HG02763 (cell line): ENCODE measurements at regions not wholly inside any gene's neighbourhood (a gene's known extent, or its start where the extent isn't known, plus 50 kb on each side); places are given as distances from the start of the nearest gene placed in this dataset.

ENCODE experiments used
- ATAC-seq: cut with Tn5 transposase; IDR thresholded peaks from one replicate; pipeline ENCODE4 v1.9.1; 2021; ENCODE audit warnings: mild to moderate bottlenecking, moderate library complexity; ENCODE audit not compliant: unreplicated experiment

DNA sequence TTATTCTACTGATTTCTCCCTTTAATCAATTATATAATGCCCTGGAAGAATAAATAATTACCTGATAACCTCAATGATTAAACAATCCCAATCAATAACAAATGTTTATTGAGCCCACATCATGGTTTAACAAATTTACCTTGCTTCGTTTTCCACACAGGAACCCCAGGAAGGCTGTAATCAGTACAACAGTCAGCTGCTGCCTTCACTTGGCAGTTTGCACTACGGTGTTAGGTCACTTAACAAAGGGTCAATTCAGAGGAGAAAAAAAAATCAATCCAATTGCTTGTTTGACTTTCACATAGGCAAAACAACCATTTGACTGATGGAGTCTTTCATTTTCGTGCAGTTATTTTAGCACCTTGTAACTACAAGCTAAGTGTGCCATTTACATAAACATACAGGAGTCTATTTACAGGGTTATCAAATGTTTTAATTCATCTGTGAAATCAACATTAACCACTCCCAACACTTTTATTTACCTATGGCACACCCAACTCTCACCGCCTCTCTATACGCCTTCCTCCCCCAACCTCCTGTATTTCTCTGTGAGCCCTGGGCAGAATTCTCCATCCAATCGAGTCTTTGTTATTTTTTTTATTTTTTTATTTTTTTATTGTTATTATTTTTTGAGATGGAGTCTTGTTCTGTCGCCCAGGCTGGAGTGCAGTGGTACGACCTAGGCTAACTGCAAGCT lies 140.4 kb upstream of the TAB2 start:
- no peak for ATAC-seq

DNA sequence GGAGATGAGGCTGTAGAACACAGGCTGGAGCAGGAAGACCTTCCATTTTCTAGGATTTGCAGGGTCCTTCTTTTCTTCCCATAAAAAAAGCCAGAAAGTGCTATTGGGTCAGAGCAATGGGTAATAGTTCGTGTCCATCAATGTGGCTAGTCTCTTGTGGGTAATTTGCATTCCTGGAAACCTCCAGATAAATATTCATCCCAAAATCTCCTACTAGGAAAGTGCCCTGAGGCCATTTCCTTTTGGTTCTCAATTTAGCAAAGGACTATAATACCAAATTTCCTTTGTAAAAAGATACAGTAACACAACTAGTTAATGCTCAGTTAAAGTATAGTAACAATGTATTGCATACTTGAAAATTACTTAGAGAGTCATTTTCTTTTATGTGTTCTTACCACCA lies 138.1 kb upstream of the TAB2 start:
- no peak for ATAC-seq

DNA sequence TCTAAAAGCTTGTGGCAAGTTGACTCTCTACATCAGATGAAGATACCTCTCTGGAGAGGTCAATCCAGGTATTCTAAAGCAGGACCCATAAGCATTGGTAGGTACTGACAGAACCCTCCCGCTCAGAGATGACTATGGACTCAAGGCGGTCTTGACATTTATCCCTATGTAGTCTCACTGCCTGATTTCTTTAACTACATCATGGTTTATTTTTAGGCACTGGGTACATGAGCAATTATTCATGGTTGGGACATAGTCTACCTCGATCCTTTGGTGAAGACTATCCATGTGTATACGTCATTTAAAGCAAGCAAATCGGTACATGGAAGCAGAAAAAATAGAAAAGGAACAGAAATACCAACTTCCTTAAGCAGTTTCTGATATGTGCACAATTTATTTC lies 136.2 kb upstream of the TAB2 start:
- no peak for ATAC-seq

DNA sequence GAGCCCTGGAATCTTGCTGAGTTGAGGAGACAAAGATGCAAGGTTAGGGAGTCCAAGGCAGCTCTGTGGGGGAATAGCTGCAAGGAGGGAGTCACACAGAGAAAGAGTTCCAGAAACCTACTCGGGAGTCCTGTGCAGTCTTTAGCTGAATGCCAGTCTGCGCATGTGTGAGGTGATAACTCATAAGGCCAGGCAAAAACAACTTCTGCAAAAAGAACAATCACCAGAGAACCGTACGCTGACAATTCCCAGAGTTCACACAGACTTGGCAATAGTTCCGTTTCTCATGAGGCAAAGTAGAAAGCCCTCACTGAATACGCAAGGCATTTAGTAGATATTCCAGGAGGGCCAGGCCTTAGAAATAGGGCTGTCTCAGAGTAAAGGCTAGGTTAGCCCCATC lies 135.2 kb upstream of the TAB2 start:
- no peak for ATAC-seq

DNA sequence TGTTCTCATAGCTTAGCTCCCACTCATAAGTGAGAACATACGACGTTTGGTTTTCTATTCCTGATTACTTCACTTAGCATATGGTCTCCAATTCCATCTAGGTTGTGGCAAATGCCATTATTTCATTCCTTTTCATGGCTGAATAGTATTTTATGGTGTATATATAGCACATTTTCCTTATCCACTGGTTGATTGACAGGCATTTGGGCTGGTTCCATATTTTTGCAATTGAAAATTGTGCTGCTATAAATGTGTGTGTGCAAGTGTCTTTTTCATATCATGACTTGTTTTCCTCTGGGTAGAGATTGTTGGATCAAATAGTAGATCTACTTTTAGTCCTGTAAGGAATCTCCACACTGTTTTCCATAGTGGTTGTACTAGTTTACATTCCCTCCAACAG lies 133.0 kb upstream of the TAB2 start:
- ATAC-seq: no peak

DNA sequence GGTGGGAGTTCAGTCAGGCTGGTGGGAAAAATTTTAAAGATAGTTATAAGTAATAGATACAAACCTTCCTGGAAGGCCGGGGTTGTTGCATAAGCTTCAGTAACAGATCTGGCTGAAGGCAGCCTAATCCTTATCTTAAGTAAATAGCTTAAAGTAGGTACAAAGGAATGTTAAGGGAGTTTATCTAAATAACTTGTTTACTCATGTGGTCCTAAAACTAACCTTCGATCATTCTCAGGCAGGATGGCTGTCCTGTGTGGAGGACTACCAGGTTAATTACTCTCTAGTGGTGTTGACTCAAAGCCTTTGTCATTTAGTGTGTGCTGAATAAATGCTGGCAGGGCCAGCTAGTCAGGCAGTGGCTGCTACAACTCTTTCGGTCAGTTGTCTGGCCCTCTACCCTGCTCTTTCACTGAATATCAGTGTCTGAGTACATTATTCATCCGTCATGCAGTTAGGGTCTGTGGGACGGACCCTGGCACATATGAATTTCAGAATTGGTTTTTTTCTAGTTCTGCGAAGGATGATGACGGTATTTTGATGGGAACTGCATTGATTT lies 131.6 kb upstream of the TAB2 start:
- no peak for ATAC-seq

DNA sequence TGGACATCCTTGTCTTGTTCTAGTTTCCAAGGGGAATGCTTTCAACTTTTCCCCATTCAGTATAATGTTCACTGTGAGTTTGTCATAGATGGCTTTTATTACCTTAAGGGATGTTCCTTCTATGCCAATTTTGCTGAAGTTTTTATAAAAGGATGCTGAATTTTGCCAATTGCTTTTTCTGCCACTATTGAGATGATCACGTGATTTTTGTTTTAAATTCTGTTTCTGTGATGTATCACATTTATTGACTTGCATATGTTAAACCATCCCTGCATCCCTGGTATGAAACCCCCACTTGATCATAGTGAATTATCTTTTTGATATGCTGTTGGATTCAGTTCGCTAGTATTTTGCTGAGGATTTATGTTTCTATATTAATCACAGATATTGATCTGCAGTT lies 130.6 kb upstream of the TAB2 start:
- no peak for ATAC-seq

DNA sequence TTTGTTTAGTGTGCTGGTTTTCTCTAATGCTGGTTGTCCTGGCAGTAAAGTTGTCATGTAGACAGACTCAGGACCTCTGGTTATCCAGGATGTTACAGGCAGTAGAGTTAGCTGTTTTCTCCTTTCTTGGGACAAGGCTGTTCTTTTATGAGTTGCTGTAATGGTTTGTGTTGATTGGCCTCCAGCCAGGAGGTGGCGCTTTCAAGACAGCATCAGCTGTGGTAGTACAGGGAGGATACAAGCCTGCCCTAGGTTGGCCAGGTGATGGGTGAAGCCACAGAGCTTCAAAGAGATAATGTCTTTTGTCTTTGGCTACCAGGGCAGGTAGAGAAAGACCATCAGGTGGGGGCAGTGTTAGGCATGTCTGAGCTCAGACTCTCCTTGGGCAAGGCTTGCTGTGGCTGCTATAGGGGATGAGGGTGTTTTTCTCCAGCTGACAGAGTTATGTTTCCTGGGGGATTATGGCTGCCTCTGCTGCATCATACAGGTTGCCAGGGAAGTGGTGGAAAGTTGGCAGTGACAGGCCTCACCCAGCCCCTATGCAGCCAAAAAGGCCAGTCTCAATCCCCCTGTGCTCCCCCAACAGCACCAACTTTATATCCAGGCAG lies 127.2 kb upstream of the TAB2 start:
- ATAC-seq: no peak

DNA sequence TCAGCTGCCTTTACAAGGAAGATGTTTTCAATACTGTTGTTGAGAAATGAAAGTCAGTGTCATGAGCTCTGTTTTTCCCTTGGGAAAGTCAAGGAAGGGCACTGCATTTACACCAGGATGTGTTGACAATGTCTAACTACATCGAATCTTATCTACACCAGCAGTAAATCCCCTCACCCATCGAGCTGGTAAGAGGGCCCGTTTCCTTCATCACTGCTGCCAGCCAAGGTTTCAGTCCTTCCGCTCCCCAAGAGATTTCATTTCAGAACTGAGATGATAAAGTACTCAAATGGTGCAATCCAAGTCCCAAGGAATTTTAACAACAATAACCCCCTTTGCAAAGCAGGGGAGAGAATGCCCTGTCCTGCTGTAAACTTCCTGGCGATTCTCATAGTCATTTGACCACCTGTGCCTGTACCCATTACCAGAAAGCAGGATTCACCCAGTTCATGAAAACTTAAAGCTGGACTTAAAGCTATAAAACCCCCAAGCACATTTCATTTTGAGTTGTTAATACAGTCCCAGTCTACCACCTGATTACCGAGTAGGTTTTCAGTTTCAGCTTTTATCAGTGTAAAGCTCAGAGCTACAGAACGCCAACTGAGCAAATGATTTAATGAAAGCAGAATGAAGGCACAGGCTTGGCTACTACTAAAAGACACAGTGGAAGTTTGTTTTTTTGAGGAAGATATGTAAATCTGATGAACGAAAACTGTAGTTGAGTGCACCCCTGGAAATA lies 122.5 kb upstream of the TAB2 start:
- ATAC-seq: no peak

DNA sequence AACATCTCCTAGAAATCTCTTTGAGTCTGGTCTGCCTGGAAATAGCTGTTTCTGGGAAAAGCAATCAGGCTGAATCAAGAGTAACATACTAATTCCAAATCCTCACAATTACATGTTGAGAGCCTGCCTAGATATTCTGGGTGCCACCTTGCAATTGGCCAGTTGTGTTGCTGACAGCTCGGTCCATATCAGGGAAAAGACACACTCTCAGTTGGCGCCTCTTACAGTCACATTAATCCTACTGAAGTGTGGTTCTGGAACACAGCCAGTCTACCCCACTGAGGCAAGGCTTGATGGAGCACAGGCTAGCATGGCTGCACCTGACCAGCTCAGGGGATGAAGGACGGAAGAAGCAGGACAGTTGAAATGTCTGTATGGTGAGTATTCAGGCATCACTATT lies 121.4 kb upstream of the TAB2 start:
- ATAC-seq: no peak

DNA sequence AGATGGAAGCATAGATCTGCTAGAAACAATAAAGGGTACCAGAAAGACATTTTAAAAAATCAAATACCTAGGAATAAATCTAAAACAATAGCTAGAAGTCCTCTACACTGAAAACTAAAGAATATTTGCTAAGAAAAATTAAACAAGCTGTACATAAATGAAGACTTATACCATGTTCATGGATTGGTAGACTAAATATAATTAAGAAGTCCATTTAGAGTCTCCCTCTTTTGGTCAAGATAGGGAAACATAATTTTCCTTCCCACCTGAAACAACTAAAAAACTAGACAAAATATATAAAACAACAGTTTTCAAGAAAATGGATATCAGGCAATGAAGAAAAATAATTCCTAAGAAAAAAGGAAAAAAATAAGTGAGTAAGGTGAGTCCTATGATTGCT lies 120.0 kb upstream of the TAB2 start:
- no peak for ATAC-seq

DNA sequence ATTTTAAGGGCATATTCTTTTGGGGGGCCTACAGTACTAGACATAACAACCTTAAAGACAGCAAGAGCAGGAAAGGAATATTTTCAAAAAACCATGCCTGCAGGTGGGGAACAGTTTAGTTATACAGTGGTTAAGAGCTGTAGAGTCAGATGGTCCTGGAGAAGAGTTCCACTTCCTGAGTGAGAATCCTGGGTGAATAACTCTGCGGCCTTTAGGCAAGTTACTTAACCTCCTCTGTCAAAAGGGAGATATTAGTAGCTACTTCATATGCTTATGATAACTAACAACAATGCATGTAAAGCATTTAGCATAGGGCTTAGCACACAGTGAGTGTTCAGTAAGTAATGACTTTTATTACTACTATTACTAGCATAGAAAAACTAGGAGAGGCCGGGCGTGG lies 119.2 kb upstream of the TAB2 start:
- ATAC-seq: no peak

DNA sequence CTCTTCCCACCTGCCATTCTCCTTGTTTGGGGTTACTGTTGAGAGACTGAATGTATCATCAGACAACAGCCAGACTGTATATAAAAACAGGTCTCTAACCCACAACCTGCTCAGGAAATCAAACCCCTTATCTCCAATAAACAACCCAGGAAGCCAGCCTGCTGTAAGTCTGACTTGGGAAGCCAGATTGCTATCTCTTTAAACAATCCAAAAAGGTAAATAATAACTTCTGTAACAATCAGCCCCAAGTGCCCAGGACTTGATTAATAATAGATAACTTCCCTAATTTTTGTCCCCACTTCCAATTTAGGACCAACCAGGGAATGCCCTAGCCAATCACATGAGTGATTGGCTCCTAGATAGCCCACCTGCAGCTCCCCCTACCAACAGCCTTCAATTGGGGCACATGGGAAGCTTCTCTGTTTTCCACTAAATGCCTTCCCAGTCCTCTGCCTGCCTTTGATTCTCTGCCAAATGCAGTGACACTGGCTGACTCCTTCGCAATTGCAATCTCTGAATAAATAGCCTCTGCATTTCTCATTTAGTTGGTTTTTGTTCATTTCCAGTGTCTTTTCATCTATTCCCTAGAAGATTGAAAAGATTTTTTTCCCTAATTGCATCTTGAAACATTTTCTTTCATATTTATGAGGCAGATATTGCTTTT lies 117.1 kb upstream of the TAB2 start:
- ATAC-seq: no peak

DNA sequence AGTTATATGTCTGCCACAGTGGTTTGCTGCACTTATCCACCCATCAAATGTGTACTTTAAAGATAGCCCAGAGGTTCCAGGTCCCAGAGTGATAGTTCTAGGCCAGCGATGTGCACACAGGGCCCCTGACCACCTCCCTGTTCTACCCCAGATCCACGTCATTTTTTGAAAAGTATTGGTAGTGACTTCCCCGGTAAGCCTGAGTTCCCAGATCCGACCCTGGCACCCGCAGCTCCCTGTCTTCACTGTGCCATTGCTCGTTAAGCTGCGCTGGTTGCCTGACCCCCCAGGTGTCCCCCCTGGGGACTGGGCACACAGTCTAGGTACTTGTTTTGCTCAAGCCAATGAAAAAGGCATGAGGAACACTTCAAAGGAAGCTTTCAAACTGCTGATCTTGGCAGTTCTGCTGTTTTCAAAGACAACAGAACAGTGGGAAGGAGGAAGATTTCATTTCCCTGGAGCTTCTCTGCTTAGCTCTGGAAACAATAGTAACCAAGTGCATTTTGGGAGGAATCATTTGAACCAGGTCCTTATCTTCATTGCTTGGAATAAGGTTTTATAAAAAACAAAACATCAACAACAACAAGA lies 116.3 kb upstream of the TAB2 start:
- ATAC-seq: no peak

DNA sequence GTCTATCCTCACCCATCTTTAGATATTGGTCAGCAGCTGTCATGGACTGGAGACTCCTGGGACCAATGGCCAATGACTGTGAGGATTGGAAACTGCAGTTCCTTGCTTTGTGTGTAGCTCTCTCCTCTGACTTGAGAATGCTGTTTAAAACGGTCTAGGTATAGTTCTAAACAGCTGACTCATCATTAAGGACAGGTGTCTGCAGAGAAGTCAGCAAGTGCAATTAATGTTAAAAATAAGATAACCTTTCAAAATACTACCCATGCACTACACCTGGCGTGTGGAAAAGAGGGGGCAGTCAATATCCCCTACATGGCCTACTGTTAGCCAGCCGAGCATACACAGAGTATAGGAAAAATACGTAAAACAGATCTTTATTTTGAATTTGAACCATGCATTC lies 115.4 kb upstream of the TAB2 start:
- no peak for ATAC-seq

DNA sequence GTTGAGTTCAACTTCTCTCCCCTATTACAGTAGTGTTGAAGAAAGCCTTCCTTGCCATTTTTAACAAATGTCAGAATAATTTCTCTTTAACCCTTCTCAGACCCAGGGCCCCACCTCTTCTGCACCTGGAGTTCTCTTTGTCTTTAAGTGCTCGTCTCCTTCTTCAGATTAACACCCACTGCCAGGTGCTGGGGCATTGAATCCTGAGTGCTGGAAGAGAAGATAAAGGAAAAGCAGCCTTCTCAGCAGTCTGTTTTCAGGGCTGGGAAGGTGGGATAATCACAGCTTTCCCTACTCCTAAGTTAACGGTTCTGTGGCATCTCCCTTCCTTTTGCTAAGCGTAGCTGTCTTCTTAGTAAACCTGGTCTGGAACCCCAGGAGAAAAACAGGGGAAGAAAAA lies 114.6 kb upstream of the TAB2 start:
- no peak for ATAC-seq

DNA sequence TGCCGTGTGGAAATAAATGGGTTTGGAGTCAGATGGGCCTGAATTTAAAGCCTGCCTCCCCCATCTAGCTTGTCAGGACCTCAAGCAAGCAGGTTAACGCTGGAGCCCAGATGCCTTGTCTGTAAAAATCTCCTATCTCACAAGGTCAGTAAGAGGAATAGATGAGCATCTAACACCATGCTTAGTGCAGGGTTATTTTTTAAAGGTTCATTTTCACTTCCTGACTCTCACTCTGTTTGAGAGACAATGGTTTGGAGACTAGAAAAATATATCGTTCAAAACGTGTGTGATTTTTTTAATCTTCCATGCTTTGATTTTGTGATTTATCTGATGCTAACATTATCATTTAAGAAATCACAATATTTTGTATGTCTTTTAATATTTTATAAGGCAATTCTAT lies 114.0 kb upstream of the TAB2 start:
- ATAC-seq: no peak

DNA sequence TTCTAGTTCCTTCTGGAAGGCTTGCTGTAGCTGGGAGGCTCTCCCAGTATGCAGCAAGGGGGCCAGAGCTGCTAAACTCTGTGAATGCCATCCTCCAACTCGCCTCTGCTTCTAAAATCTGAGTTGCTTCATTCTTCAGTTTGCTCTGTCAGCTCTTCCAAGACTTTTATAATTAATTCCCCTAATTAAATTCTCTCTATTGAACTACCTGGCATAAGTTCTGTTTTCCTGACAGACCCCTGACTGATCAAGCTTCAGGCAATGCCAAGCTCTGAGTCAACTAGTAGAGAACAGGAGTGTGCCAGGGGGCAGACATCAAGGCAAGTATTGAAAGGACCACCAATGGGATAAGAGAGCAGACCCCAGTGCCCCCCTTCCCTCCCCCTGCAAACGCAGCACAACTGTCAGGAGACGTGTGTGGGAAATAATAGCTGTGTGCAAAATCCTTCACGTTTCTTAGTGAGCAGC lies 109.3 kb upstream of the TAB2 start:
- no peak for ATAC-seq

DNA sequence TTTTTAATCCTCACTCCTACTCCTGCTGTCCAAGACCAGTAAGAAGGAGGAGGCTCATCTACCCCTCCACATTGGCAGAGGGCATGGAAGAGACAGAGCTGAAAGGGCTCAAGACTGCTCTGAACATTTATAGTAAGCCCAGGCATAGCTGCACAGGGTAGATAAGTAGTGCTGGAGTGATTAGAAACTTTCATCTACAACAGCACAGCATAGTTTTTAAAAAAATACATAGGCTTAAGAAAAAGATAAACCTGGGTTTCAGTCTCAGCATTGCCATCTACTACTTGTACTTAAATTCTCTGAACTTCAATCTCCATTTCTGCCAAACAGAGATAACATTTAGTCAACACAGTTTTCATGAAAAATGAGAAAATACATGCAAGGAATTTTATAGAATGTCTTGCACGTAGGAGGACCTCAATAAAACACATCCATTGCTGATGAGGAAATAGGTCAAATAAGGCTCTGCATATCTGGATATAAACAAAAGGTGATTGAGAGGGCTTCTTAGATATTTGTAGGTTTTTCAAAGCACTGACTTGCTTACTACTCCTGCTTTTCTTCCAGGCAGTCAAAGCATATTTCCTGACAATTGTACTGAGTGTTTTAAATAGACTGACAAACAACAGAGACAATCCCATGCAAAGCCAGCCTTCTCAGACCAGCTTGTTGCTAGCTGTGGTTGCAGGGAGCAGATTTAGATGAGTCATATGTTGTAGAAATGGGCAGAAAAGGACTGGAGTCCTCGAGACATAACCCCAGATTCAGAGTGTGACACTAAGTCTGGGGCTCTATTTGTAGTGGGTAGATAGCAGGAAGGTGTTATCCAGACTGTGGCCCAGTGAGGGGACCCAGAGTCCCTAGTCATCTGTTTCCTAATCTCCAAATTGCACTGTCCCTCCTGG lies 107.4 kb upstream of the TAB2 start:
- ATAC-seq: no peak

DNA sequence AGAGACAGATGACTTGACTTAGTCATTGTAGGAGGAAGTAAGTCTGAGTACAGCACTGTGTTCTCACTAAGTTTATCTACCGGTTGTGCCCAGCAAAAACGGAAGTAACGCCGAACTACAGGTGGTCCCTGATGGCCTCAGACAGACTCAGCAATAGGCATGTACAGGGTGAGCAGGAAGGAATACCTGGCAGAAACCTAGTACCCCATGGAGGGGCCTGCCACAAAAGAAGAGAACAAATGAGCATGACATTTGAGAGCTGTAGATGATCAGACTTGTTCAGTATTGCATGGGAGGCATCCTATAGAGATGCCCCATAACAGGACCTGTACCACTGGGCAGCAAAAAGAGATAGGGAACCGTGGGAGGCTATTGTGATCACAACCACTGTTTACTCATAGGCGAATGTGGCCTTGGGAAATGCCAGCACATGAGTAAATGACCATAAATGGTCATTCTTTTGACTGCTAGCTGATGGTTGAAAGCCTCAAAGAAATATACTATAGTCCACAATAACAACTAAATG lies 106.4 kb upstream of the TAB2 start:
- ATAC-seq: peak; percentile 53
